Uterus (tissue), 3 donors: ENCODE measurements at regions not wholly inside any gene's neighbourhood (a gene's known extent, or its start where the extent isn't known, plus 50 kb on each side); places are given as distances from the start of the nearest gene placed in this dataset.
A peak's percentile ranks its signal among the peaks of the same experiment; 100 is the strongest.

ENCODE experiments used
- DNase-seq, 2 donors: peaks; one replicate each; pipeline ENCODE4 v3.0.0-alpha.2; 2019 to 2020
- H3K27ac ChIP-seq, 2 donors: fragments of 200-600 bp; sonication (generic); 1 replicate in 1 of 2; 2 replicates in 1 of 2; pipeline ENCODE4 v1.5.1; 2016 to 2018
- H3K27me3 ChIP-seq, 2 donors: fragments of 200-600 bp; sonication (generic); one replicate each; pipeline ENCODE4 v1.5.1; 2018 to 2019; ENCODE audit warnings: control low read depth in 1 of 2
- H3K36me3 ChIP-seq, 2 donors: fragments of 200-600 bp; sonication (generic); one replicate each; pipeline ENCODE4 v1.5.1; 2019; ENCODE audit warnings: control low read depth in 1 of 2
- H3K4me1 ChIP-seq, 2 donors: fragments of 200-600 bp; sonication (generic); one replicate each; pipeline ENCODE4 v1.5.1; 2018 to 2019; ENCODE audit warnings: control low read depth in 1 of 2
- H3K4me3 ChIP-seq, 2 donors: fragments of 200-600 bp; sonication (generic); 1 replicate in 1 of 2; 2 replicates in 1 of 2; pipeline ENCODE4 v1.5.1; 2018 to 2019; ENCODE audit warnings: mild to moderate bottlenecking in 1 of 2
- H3K9me3 ChIP-seq, 2 donors: fragments of 200-600 bp; sonication (generic); one replicate each; pipeline ENCODE4 v1.5.1; 2019; ENCODE audit warnings: control low read depth in 1 of 2
- CTCF ChIP-seq, 4 experiments: fragments of 200-600 bp in 2 of 4; fragments of 450-650 bp in 2 of 4; sonication (generic) in 2 of 4; IDR thresholded peaks; one replicate each; pipeline ENCODE4 v1.5.1; 2016 to 2019; ENCODE audit warnings: antibody characterized with exemption in 4 of 4, mild to moderate bottlenecking in 2 of 4, moderate library complexity in 1 of 4
- POLR2A ChIP-seq, 2 donors: fragments of 450-650 bp; IDR thresholded peaks; one replicate each; pipeline ENCODE4 v1.6.1; 2016; ENCODE audit warnings: antibody characterized with exemption in 2 of 2, mild to moderate bottlenecking in 1 of 2, moderate library complexity in 1 of 2
- intact Hi-C: fragments of 100-400 bp; cut with DNase I; formaldehyde crosslinking; loops from one replicate; pipeline ENCODE4 v1.15.1; 2023; ENCODE audit warnings: low total_unique reads
- donor health status: DM: yes; HTN: yes; CAD: no.

DNA sequence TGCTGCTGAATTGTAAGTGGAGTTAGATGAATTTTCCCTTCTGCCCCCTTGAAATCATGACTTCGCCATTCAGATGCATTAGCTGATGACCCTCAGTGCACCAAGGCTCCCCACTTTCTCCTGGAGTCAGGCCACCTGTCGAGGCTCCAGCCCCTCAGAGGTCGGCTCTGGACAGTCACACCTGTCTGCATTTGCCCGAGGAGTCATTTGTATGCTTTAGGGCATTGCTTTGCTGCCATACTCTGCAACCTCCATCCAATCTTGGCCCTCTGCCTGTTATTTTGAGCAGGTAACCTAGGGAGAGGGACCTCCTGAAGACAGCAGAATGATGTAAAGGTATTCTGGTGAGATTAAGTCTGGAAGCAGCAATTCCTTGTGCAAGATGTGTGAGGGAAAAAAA is 144.8 kb downstream of the MACROH2A1 start:
- peak in 1 of 2 donors; percentile 3 for DNase-seq
- intact Hi-C loops, result no loop called here
- Histone ChIP-seq H3K36me3 (no peaks in the 10 kb centered on the region), H3K4me1 (no peaks in the 10 kb centered on the region), H3K27ac (no peak overlapping the region), H3K9me3 (no peaks in the 10 kb centered on the region), H3K27me3 (no peaks in the 10 kb centered on the region), H3K4me3 (no peak overlapping the region)
- no peak for TF ChIP-seq CTCF (IDR thresholded peaks at IDR 0.05)
- TF ChIP-seq POLR2A (IDR thresholded peaks at IDR 0.05), result no peak

DNA sequence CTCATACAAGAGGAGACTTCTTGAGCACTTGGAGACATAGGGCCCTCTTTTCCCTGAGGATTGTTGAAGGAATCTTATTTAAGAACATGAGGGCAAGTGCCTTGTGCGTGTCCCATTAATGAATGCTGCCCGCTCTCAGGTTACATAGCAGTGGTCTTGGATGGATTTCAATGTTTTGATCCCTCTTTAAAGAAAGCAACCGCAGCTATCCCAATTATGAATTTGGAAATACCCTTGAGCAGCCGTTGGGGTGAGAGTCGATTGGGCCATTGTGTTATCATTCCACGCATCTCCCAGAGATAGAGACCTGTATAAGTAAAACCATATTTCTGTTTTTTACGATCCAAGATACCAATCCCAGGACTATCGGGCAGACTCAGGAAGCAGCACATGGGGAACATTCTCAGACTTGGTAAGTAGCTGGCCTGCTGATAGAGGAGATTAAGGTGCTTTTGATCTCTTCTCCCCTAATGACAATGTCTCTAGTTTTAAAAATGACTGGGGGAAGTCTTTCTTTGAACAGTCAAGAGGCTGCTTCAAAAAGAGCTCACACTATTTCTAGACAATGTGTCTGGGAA is 145.3 kb downstream of the MACROH2A1 start:
- no peak overlapping the region for H3K4me3 ChIP-seq
- DNase-seq, result no peak
- H3K9me3 ChIP-seq, result no peaks in the 10 kb centered on the region
- TF ChIP-seq POLR2A (IDR thresholded peaks at IDR 0.05), result no peak
- TF ChIP-seq CTCF (IDR thresholded peaks at IDR 0.05), result no peak
- H3K27ac ChIP-seq, result no peak overlapping the region
- no peaks in the 10 kb centered on the region for H3K27me3 ChIP-seq
- intact Hi-C loops, result no loop called here
- no peaks in the 10 kb centered on the region for H3K36me3 ChIP-seq
- H3K4me1 ChIP-seq, result no peaks in the 10 kb centered on the region

DNA sequence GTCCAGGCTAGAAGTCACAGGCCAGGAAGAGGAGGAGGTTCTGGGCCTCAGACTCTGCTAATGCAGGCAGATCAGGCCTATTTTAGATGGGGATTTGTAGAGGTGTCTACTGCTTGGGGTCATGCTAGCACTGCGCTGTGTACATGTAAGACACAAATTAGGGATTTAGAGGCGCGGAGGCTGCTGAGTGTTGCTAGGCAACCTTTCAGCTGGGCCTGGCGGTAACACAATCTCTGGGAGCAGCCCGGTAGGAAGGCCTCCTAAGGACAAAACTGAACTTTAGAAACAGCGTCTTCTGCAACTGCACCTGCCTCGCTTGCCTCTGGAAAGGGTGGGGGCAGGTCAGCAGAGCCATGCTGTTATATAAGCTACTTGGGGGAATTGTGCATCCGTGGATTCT is 147.9 kb downstream of the MACROH2A1 start:
- TF ChIP-seq POLR2A (IDR thresholded peaks at IDR 0.05), result no peak
- no peak for TF ChIP-seq CTCF (IDR thresholded peaks at IDR 0.05)
- H3K4me3 ChIP-seq, result no peak overlapping the region
- peak in 1 of 2 donors; percentile 3 for DNase-seq
- peaks cover 4 to 14% of the 10 kb centered on the region in 2 donors for H3K4me1 ChIP-seq
- H3K27me3 ChIP-seq, result no peaks in the 10 kb centered on the region
- no peaks in the 10 kb centered on the region for H3K9me3 ChIP-seq
- no peaks in the 10 kb centered on the region for H3K36me3 ChIP-seq
- H3K27ac ChIP-seq, result no peak overlapping the region
- intact Hi-C loops, result no loop called here

DNA sequence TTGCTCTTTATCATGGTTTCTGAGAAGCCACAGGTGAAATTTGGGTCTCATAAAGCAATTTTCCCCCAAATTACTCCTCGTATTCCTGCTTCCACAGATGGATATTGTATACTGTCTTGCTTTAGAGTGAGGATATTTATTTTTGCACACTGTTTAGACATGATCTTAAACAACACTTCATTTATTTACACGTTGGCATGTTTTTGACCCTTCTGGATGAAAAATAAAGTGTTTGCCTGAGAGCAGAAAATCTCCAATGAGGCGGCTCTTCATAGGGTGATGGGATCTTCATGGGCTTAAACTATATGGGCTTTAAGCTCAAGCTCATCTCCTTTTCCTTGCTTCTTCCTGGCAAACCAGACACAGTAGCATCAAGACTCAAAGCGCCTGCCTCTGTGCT is 148.4 kb downstream of the MACROH2A1 start:
- no peak for DNase-seq
- intact Hi-C loops, result no loop called here
- TF ChIP-seq POLR2A (IDR thresholded peaks at IDR 0.05) (no peak), CTCF (IDR thresholded peaks at IDR 0.05) (no peak)

GRCh38 chr5:135249658-135250057 is 149.4 kb downstream of the MACROH2A1 start:
- H3K9me3 ChIP-seq, result no peaks in the 10 kb centered on the region
- intact Hi-C loops, result no loop called here
- DNase-seq, result peak in 1 of 2 donors; percentile 6

More for the DNA sequence above, 148.4 kb downstream of the MACROH2A1 start:
- no peak overlapping the region for H3K4me3 ChIP-seq
- H3K27me3 ChIP-seq, result no peaks in the 10 kb centered on the region
- H3K9me3 ChIP-seq, result no peaks in the 10 kb centered on the region
- peaks cover 8 to 17% of the 10 kb centered on the region in 2 donors for H3K4me1 ChIP-seq
- H3K27ac ChIP-seq, result no peak overlapping the region
- no peaks in the 10 kb centered on the region for H3K36me3 ChIP-seq

More at GRCh38 chr5:135249658-135250057, 149.4 kb downstream of the MACROH2A1 start:
- TF ChIP-seq POLR2A (IDR thresholded peaks at IDR 0.05), result no peak
- TF ChIP-seq CTCF (IDR thresholded peaks at IDR 0.05), result no peak
- H3K4me3 ChIP-seq, result no peak overlapping the region
- no peaks in the 10 kb centered on the region for H3K36me3 ChIP-seq
- no peak overlapping the region for H3K27ac ChIP-seq
- peaks cover 9 to 27% of the 10 kb centered on the region in 2 donors for H3K4me1 ChIP-seq
- no peaks in the 10 kb centered on the region for H3K27me3 ChIP-seq
